HPDE6-E6E7 (cell line): ENCODE measurements at regions not wholly inside any gene's neighbourhood (a gene's known extent, or its start where the extent isn't known, plus 50 kb on each side); places are given as distances from the start of the nearest gene placed in this dataset.
"Not testable (repeated sequence)": the region's sequence is repeated elsewhere in the genome, so short reads cannot be mapped to it uniquely, and the experiment has no call there.

Source experiments
- DNase-seq: peaks from one replicate; pipeline ENCODE4 v3.0.0; 2011; ENCODE audit warnings: missing footprints; ENCODE audit errors: extremely low spot score

DNA sequence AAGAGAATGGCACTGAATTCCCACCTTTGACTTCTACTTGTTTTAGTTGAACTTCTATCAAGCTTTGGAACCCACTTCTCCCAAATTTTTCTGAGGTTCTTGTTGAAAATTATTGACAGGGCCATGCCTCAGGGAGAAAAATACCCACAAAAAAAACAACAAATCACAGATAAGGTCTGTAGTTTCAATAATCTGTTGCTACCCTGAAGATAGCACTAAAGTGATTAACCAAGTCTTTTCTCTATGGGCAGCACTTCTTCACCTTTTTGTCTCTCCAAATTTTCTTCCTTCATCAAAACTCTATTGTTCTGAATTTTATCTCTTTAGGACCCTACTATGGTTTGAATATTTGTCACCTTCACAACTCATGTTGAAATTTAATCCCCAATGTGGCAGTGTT is 154.3 kb upstream of the FGF10 start:
- no peak for DNase-seq

DNA sequence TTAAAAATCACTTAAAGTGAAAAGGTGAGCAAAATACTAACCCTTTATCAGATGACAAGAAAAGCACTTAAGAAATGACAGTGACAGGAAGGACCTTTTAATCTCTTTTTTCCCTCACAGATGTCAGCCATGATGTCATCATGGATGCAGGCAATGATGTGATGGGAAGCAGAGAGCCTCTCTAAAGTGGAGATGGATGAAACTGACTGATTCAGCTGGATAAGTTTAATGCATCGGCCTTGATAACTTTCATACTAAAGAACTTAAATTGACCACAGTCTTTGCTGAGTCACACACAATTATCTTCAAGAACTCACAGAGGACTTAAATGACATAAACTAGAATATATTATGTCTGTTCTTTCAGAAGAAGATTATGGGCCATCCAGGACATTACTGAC is 153.2 kb upstream of the FGF10 start:
- no peak for DNase-seq

DNA sequence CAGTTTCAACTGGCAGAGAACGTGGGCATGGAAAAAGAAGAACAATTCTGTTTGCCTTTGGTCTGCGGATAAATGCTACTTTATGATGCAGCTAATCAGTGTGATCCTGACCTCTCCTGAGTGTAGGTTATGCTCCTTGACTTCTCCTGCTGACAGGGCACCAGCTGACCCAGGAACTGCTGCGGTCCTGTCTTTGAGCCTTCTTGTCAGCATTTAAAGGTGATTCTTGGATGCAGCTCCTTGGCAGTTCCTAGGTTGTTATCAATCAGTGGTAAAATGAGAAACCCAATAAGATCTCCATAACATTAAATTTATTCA is 150.3 kb upstream of the FGF10 start:
- DNase-seq: no peak

DNA sequence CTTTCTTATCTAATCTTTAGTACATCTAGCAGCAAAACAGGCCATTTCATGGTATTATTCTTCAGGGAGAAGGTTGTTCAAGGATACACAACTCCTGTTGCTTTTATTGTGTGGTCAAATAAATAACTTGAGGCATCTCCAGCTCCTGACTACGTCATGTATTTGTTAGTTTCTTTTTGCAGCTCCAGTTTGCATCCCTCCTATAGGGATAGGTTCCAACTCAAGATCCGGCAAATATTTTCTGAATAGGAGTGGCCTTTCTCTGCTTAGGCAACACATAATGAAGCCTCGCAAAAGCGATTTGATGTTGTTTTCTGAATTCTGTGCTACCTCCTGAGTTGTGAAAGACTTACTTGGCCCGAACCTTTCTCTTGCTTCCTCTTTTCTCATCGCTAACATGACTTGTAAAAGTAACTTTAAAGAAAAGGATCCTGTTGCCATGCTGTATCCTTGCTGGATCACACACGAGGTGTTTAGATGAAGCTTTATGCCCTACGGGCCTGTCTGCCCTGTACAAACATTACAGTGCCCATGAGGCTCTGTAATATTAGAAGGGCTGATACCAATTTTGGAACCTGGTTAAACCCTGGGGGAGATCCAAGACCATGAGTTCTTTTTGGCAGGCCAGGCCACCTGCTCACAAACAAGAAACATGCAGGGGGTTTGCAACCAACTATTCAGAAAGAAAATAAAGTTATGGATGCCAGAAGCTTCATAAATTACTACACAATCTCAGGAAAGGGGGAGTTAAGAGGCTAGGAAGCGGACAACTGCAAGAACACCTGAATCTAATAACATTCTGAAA is 149.8 kb upstream of the FGF10 start:
- DNase-seq: no peak

- DNase-seq: peak; percentile 38
Observed at GRCh38 chr5:44536650-44537260, 147.5 kb upstream of the FGF10 start.

DNA sequence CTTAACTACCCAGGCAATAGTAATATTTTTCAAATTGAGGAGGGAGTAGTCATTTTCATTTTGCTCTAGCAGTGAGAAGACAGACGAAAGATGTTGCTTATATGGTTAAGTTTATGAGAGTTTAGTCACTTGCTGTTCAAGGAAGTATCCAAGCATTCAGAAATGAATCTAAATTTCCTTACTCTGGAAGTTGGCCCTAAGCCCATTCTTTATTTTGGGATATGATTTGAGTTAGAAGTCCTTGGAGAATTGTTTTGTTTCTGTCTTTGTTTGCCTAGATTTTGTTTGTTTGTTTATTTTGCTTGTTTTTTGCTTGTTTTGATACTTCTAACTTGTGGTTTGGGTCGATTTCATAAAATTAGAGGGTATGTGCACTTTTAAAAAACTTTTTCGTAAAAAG is 146.4 kb upstream of the FGF10 start:
- DNase-seq: no peak

GRCh38 chr5:44532981-44533380 is 143.8 kb upstream of the FGF10 start:
- DNase-seq: no peak

DNA sequence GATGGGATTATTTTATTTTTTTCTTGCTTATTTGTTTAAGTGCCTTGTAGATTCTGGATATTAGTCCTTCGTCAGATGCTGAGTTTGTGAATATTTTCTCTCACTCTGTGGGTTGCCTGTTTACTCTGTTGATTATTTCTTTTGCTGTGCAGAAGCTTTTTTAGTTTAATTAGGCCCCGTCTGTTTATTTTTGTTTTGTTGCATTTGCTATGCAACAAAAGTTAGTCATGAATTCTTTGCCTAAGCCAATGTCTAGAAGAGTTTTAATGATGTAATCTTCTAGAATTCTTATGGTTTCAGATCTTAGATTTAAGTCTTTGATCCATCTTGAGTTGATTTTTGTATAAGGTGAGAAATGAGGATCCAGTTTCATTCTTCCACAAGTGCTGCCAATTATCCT is 142.5 kb upstream of the FGF10 start:
- not testable (repeated sequence) for DNase-seq

- DNase-seq: not testable (repeated sequence)
Observed at GRCh38 chr5:44530783-44531182, 141.6 kb upstream of the FGF10 start.

DNA sequence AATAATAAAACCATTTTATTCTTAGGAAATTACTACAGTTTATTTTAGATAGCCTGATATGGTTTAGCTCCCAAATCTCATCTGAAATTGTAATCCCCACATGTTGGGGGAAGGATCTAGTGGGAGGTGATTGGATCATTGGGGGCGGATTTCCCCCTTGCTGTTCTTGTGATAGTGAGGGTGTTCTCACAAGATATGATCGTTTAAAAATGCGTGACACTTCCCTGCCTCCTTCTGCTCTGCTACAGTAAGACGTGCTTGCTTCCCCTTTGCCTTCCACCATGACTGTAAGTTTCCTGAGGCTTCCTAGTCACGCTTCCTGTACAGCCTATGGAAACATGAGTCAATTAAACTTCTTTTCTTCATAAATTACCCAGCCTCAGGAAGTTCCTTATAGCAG is 122.4 kb upstream of the FGF10 start:
- DNase-seq: no peak

DNA sequence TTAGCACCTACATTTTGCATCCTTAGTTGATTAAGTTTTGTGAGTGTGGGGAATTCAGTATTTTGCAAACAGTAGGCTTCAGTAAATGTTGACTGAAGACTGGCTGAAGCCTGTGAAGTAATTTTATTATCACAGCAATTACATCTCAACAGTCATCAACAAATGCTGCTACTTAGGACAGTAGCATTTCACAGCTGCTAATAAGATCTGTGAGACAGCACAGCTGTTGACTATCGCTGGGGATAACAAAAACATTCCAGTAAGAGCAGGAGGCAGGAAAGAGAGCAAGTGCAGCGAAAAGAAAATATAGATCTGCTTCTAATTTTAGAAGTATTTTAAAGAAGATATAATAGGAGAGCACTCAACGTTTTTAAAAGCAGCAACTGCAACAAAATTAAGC is 117.3 kb upstream of the FGF10 start:
- DNase-seq: no peak

DNA sequence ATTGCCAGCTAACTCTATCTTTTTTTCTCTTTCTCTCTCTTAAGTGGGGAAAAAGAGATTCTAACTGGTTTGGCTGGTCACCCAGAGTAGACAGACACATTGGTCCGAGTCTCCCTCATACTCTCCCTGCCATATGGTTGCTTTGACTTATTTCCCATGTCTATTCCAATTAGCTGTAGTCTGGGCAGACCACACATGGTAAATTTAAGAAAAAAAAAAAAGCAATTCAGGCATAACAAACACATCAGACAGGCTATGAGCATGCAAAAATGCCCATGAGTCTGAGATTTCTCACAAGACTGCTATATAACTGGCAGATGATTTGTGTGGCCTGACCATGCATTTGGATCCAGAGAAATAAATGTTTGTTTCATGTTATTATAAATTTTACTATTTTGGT is 110.2 kb upstream of the FGF10 start:
- no peak for DNase-seq

GRCh38 chr5:44497606-44498005 is 108.4 kb upstream of the FGF10 start:
- no peak for DNase-seq

GRCh38 chr5:44495280-44495679 is 106.1 kb upstream of the FGF10 start:
- no peak for DNase-seq

DNA sequence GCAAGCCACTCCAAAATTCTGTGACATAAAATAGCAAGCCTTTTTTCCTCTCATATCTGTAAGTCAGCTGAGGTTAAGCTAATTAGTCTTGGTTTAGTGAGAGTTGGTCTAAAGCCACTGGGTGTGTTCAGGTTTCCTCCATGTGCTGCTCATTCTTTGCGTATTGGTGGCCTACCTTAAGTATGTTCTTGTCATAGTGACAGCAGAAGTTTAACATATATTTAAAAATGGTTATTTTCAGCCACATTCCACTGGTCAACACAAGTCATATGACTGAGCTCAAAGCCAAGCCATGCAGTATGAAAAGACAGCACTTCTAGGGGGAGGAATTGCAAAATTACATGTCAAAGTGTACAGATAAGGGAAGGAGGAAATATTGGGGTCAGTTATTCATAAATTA is 100.5 kb upstream of the FGF10 start:
- no peak for DNase-seq

DNA sequence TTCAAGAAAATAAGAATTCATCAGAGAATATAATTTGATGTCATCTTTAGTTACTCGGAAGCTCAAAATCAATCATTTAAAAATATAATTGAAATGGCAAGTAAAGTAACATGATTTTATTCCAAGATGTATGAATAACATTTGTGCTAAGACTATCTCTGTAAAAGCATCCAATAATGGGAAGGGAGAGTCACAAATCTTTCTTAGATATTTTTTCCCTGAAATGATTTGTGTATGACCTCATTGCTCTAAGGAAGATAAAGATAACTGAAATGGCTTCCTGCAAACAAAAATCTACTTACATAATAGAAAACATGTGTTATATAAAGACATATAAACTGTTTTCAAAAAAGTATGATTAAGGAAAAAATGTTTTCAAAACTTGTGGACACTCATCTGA is 97.4 kb upstream of the FGF10 start:
- no peak for DNase-seq

- DNase-seq: no peak
Observed at GRCh38 chr5:44454002-44454401, 64.8 kb upstream of the FGF10 start.

- DNase-seq: no peak
Observed at GRCh38 chr5:44446399-44446798, 57.2 kb upstream of the FGF10 start.

DNA sequence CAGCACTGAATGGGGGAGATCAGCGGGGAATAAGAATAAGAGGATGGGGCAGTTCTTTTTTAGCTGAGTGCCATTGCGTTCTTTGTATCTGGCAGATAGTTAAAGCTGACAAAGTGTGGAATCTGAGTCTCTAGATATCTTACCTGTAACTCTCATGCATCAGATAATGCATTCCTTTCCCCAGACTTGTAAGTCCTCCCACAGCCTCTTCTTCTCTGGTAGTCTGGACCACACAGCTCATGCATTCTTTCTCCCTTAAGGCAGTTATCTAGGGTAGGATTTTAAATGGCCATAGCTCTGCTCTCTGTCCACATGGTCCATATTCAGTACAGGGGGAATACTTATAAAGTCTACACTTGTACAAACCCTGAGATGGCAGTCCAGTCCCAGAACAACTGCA is 54.0 kb upstream of the FGF10 start:
- DNase-seq: no peak

GRCh38 chr5:44441460-44441859 is 52.2 kb upstream of the FGF10 start:
- no peak for DNase-seq

- no peak for DNase-seq
Observed at GRCh38 chr5:44440186-44440585, 51.0 kb upstream of the FGF10 start.
